IMR-90 (cell line): ENCODE measurements at regions not wholly inside any gene's neighbourhood (a gene's known extent, or its start where the extent isn't known, plus 50 kb on each side); places are given as distances from the start of the nearest gene placed in this dataset.

ENCODE experiments used
- ATAC-seq: fragments of 200-7000 bp; cut with Tn5 transposase; 2 replicates; pipeline ENCODE4 v1.9.1; 2020; ENCODE audit warnings: low read depth, mild to moderate bottlenecking, moderate library complexity
- BruUV-seq: library from RNA; stranded (reverse); fragments of 400-500 nt; replicated peaks from 2 replicates; lab custom pipeline; 2021; lab: Mats Ljungman, UMichigan
- CTCF ChIA-PET: fragments of 300-600 bp; formaldehyde crosslinking; extraction: SDS; loops from one replicate; lab custom pipeline; 2021; ENCODE audit warnings: antibody characterized with exemption; lab: Yijun Ruan, JAX
- POLR2A ChIA-PET: fragments of 300-600 bp; sonication (Branson Sonifier 250); formaldehyde crosslinking; loops from one replicate; lab custom pipeline; 2022; ENCODE audit warnings: antibody characterized with exemption; ENCODE audit not compliant: unreplicated experiment; lab: Charles Lee
- DNase-seq: peaks from one replicate; pipeline ENCODE4 v3.0.0; 2013
- H2AFZ ChIP-seq: replicated peaks from 2 replicates; pipeline ENCODE3; 2013; ENCODE audit warnings: low read length, mild to moderate bottlenecking; ENCODE audit not compliant: poor library complexity
- H2AK5ac ChIP-seq: 2 replicates; pipeline ENCODE4 v1.6.1; 2013; ENCODE audit warnings: low read depth, low read length, inconsistent platforms
- H2AK9ac ChIP-seq: replicated peaks from 2 replicates; pipeline ENCODE3; 2013; ENCODE audit warnings: mild to moderate bottlenecking, low read depth, low read length, moderate library complexity; ENCODE audit not compliant: poor library complexity
- H2BK120ac ChIP-seq: 2 replicates; pipeline ENCODE4 v1.6.1; 2013; ENCODE audit warnings: low read depth, low read length, inconsistent platforms
- H2BK15ac ChIP-seq: 3 replicates; pipeline ENCODE4 v1.6.1; 2013; ENCODE audit warnings: low read depth, low read length, inconsistent platforms
- H2BK20ac ChIP-seq: 2 replicates; pipeline ENCODE4 v1.6.1; 2013; ENCODE audit warnings: low read depth, mild to moderate bottlenecking, inconsistent platforms, low read length, moderate library complexity
- H2BK5ac ChIP-seq: 2 replicates; pipeline ENCODE4 v1.6.1; 2013; ENCODE audit warnings: mild to moderate bottlenecking, low read depth, low read length, inconsistent platforms; ENCODE audit not compliant: poor library complexity, severe bottlenecking
- H3K14ac ChIP-seq: replicated peaks from 2 replicates; pipeline ENCODE4 v1.6.1; 2013; ENCODE audit warnings: low read depth, low read length, inconsistent platforms
- H3K18ac ChIP-seq: 2 replicates; pipeline ENCODE4 v1.6.1; 2013; ENCODE audit warnings: low read depth, low read length, control low read depth
- H3K23ac ChIP-seq: 2 replicates; pipeline ENCODE4 v1.6.1; 2013; ENCODE audit warnings: low read depth, low read length, inconsistent platforms
- H3K27ac ChIP-seq: 2 replicates; pipeline ENCODE4 v1.5.1; 2013; ENCODE audit warnings: mild to moderate bottlenecking, control low read depth, low read length; ENCODE audit not compliant: insufficient read depth
- H3K27me3 ChIP-seq: 2 replicates; pipeline ENCODE4 v1.6.1; 2013; ENCODE audit warnings: low read length; ENCODE audit not compliant: control insufficient read depth, insufficient read depth
- H3K36me3 ChIP-seq: 2 replicates; pipeline ENCODE4 v1.6.1; 2013; ENCODE audit warnings: low read length, mixed read lengths; ENCODE audit not compliant: control insufficient read depth, insufficient read depth
- H3K4ac ChIP-seq: 2 replicates; pipeline ENCODE4 v1.6.1; 2013; ENCODE audit warnings: low read depth, low read length, inconsistent platforms
- H3K4me1 ChIP-seq: 2 replicates; pipeline ENCODE4 v1.6.1; 2013; ENCODE audit warnings: low read length, mixed read lengths; ENCODE audit not compliant: control insufficient read depth, insufficient read depth
- H3K4me2 ChIP-seq: 2 replicates; pipeline ENCODE4 v1.6.1; 2013; ENCODE audit warnings: low read depth, mild to moderate bottlenecking, control low read depth, low read length, moderate library complexity
- H3K4me3 ChIP-seq: 2 replicates; pipeline ENCODE4 v1.5.1; 2013; ENCODE audit warnings: low read depth, mild to moderate bottlenecking, control low read depth, low read length, moderate library complexity; ENCODE audit not compliant: insufficient read depth
- H3K56ac ChIP-seq: 2 replicates; pipeline ENCODE4 v1.6.1; 2013; ENCODE audit warnings: low read length, inconsistent platforms; ENCODE audit not compliant: insufficient read depth; ENCODE audit errors: extremely low read depth
- H3K79me1 ChIP-seq, 2 experiments: 2 replicates each; pipeline ENCODE4 v1.6.1; 2013; ENCODE audit warnings: low read length in 2 of 2, inconsistent platforms in 1 of 2, low read depth in 1 of 2
- H3K9ac ChIP-seq: 2 replicates; pipeline ENCODE4 v1.6.1; 2013; ENCODE audit warnings: low read depth, low read length, control low read depth
- H3K9me1 ChIP-seq: 2 replicates; pipeline ENCODE4 v1.6.1; 2013; ENCODE audit warnings: low read length, inconsistent platforms; ENCODE audit not compliant: insufficient read depth
- H3K9me3 ChIP-seq: 2 replicates; pipeline ENCODE4 v1.6.1; 2013; ENCODE audit warnings: low read length; ENCODE audit not compliant: control insufficient read depth, insufficient read depth
- H4K20me1 ChIP-seq: 2 replicates; pipeline ENCODE4 v1.6.1; 2013; ENCODE audit warnings: low read length, inconsistent platforms; ENCODE audit not compliant: insufficient read depth
- H4K5ac ChIP-seq: 2 replicates; pipeline ENCODE4 v1.6.1; 2013; ENCODE audit warnings: mild to moderate bottlenecking, low read depth, low read length, control low read depth
- H4K8ac ChIP-seq, 2 experiments: 2 replicates each; pipeline ENCODE4 v1.6.1; 2013; ENCODE audit warnings: low read depth in 2 of 2, low read length in 2 of 2, control low read depth in 1 of 2, inconsistent platforms in 1 of 2
- H4K91ac ChIP-seq: 2 replicates; pipeline ENCODE4 v1.6.1; 2013; ENCODE audit warnings: low read depth, low read length, inconsistent platforms; ENCODE audit not compliant: insufficient read depth
- CEBPB ChIP-seq: IDR thresholded peaks from 2 replicates; pipeline ENCODE4 v1.6.1; 2012; ENCODE audit warnings: low read depth, low read length, improper control_type of control experiment
- CHD1 ChIP-seq: IDR thresholded peaks from 2 replicates; pipeline ENCODE4 v1.6.1; 2012; ENCODE audit warnings: low read depth, low read length, improper control_type of control experiment
- CTCF ChIP-seq: conservative IDR thresholded peaks from 2 replicates; pipeline ENCODE4 v1.5.1; 2012; ENCODE audit warnings: mild to moderate bottlenecking, low read depth, low read length, improper control_type of control experiment
- ELK1 ChIP-seq: fragments of 150-350 bp; IDR thresholded peaks from 2 replicates; pipeline ENCODE4 v1.6.1; 2016; ENCODE audit warnings: low read depth, mild to moderate bottlenecking, low read length, moderate library complexity, borderline replicate concordance
- FOS ChIP-seq: fragments of 150-350 bp; IDR thresholded peaks from 2 replicates; pipeline ENCODE4 v1.6.1; 2016; ENCODE audit warnings: low read depth, low read length
- MAFK ChIP-seq: IDR thresholded peaks from 2 replicates; pipeline ENCODE4 v1.6.1; 2012; ENCODE audit warnings: low read depth, low read length, improper control_type of control experiment
- MAZ ChIP-seq: IDR thresholded peaks from 2 replicates; pipeline ENCODE4 v1.6.1; 2012; ENCODE audit warnings: low read depth, mild to moderate bottlenecking, low read length, improper control_type of control experiment, moderate library complexity, borderline replicate concordance
- NFE2L2 ChIP-seq: fragments of 150-350 bp; IDR thresholded peaks from 2 replicates; pipeline ENCODE4 v1.6.1; 2016; ENCODE audit warnings: low read depth, mild to moderate bottlenecking, low read length
- POLR2A ChIP-seq: IDR thresholded peaks from 2 replicates; pipeline ENCODE4 v1.6.1; 2012; ENCODE audit warnings: mild to moderate bottlenecking, low read depth, low read length
- RAD21 ChIP-seq: IDR thresholded peaks from 2 replicates; pipeline ENCODE4 v1.6.1; 2012; ENCODE audit warnings: low read length, improper control_type of control experiment
- SMC3 ChIP-seq: fragments of 150-350 bp; IDR thresholded peaks from 2 replicates; pipeline ENCODE4 v1.6.1; 2016; ENCODE audit warnings: low read depth, mild to moderate bottlenecking, antibody characterized with exemption, low read length, moderate library complexity
- WGBS, 2 experiments: methylation state at CpG; one replicate each; pipeline versions ENCODE4 v1.1.5 to v1.1.7; 2013; ENCODE audit warnings: missing lambda C conversion rate in 2 of 2; ENCODE audit not compliant: insufficient read length in 1 of 2; ENCODE audit errors: extremely low coverage in 2 of 2; 5-methylcytosine and 5-hydroxymethylcytosine counted together
- dilution Hi-C: fragments of 300-500 bp; cut with HindIII; formaldehyde crosslinking; loops from one replicate; pipeline ENCODE4 v1.14.3; 2018; ENCODE audit warnings: low sequenced_read_pairs; ENCODE audit not compliant: unreplicated experiment
- in situ Hi-C: fragments of 300-500 bp; cut with MboI; formaldehyde crosslinking; loops from 3 replicates; pipeline ENCODE4 v1.14.3; 2019; ENCODE audit warnings: low sequenced_read_pairs, inconsistent platforms, mixed read lengths
- intact Hi-C: fragments of 100-400 bp; cut with micrococcal nuclease; formaldehyde crosslinking; loops from 2 replicates; pipeline ENCODE4 v1.10.0; 2022

- H3K36me3 ChIP-seq, result no peaks in the 10 kb centered on the region
- H3K27me3 ChIP-seq, result no peaks in the 10 kb centered on the region
- H4K8ac ChIP-seq, result no peak overlapping the region
- H3K9me3 ChIP-seq, result no peaks in the 10 kb centered on the region
- no peak overlapping the region for H2BK5ac ChIP-seq
- no peak overlapping the region for H3K4me2 ChIP-seq
- TF ChIP-seq POLR2A (no peak), FOS (no peak), CEBPB (no peak), MAFK (no peak), CHD1 (no peak), RAD21 (no peak), NFE2L2 (no peak), CTCF (no peak), MAZ (no peak), SMC3 (no peak), ELK1 (no peak)
- no peak overlapping the region for H3K4me3 ChIP-seq
- no peak for ATAC-seq
- no peak overlapping the region for H3K56ac ChIP-seq
- no peaks in the 10 kb centered on the region for H3K4me1 ChIP-seq
- dilution Hi-C loops, result no loop called here
- H2AFZ ChIP-seq, result no peak overlapping the region
- H3K9ac ChIP-seq, result no peak overlapping the region
- H2AK9ac ChIP-seq, result no peak overlapping the region
- H4K91ac ChIP-seq, result no peak overlapping the region
- POLR2A ChIA-PET, result no interaction called here
- no peak overlapping the region for H3K23ac ChIP-seq
- DNase-seq, result no peak
- H2AK5ac ChIP-seq, result no peak overlapping the region
- no peaks in the 10 kb centered on the region for H3K9me1 ChIP-seq
- no TSS peak for BruUV-seq
- no peak overlapping the region for H2BK20ac ChIP-seq
- CTCF ChIA-PET, result no interaction called here
- WGBS, 2 experiments, result 81% methylated on average over 6 of the region's 8 CpGs; no CpG with 5 or more reads in 1 of the 2 experiments
- no peaks in the 10 kb centered on the region for H4K20me1 ChIP-seq
- no peak overlapping the region for H4K5ac ChIP-seq
- H2BK120ac ChIP-seq, result no peak overlapping the region
- H3K14ac ChIP-seq, result no peak overlapping the region
- no peak overlapping the region for H3K4ac ChIP-seq
- intact Hi-C loops, result no loop called here
- H3K18ac ChIP-seq, result no peak overlapping the region
- H2BK15ac ChIP-seq, result no peak overlapping the region
- no peaks in the 10 kb centered on the region for H3K79me1 ChIP-seq
- in situ Hi-C loops, result no loop called here
- no peak overlapping the region for H3K27ac ChIP-seq
Observed at GRCh38 chr9:85884256-85884655, 56.7 kb upstream of the NAA35 start.
